Esophagus squamous epithelium (tissue), 5 donors: ENCODE measurements at regions not wholly inside any gene's neighbourhood (a gene's known extent, or its start where the extent isn't known, plus 50 kb on each side); places are given as distances from the start of the nearest gene placed in this dataset.

Experiments
- DNase-seq: peaks from one replicate; lab custom pipeline; 2025; lab: John Stamatoyannopoulos, UW
- H3K27ac ChIP-seq, 4 donors: fragments of 200-600 bp; sonication (generic); one replicate each; pipeline ENCODE4 v1.5.1; 2016 to 2019; ENCODE audit warnings: mild to moderate bottlenecking in 1 of 4
- H3K27me3 ChIP-seq, 4 donors: fragments of 200-600 bp; sonication (generic); 1 replicate in 3 of 4; 2 replicates in 1 of 4; pipeline versions ENCODE4 v1.5.1 to v1.6.0; 2017 to 2021; ENCODE audit warnings: antibody characterized with exemption in 1 of 4
- H3K36me3 ChIP-seq, 3 donors: fragments of 200-600 bp; sonication (generic); one replicate each; pipeline ENCODE4 v1.5.1; 2016 to 2019
- H3K4me1 ChIP-seq, 3 donors: fragments of 200-600 bp; sonication (generic); one replicate each; pipeline ENCODE4 v1.5.1; 2017 to 2019
- H3K4me3 ChIP-seq, 4 donors: fragments of 200-600 bp; sonication (generic); 1 replicate in 3 of 4; 2 replicates in 1 of 4; pipeline ENCODE4 v1.5.1; 2016 to 2019; ENCODE audit warnings: mild to moderate bottlenecking in 2 of 4, moderate library complexity in 1 of 4
- H3K9me3 ChIP-seq, 3 donors: fragments of 200-600 bp; sonication (generic); one replicate each; pipeline ENCODE4 v1.5.1; 2016 to 2019
- POLR2A ChIP-seq, 4 donors: fragments of 450-650 bp; IDR thresholded peaks; one replicate each; pipeline ENCODE4 v1.6.1; 2017; ENCODE audit warnings: antibody characterized with exemption in 4 of 4, mild to moderate bottlenecking in 4 of 4, moderate library complexity in 3 of 4
- WGBS, 2 donors: methylation state at CpG; one replicate each; pipeline ENCODE4 v1.1.5; 2018; 5-methylcytosine and 5-hydroxymethylcytosine counted together
- intact Hi-C: fragments of 100-400 bp; cut with DNase I; formaldehyde crosslinking; loops from one replicate; pipeline ENCODE4 v1.15.0; 2022
- TF ChIP-seq, protein P1 (sequence below), 6 experiments: fragments of 450-650 bp in 4 of 6; fragments of 200-600 bp in 2 of 6; sonication (generic) in 2 of 6; IDR thresholded peaks; one replicate each; pipeline ENCODE4 v1.5.1; 2016 to 2019; ENCODE audit warnings: antibody characterized with exemption in 6 of 6, mild to moderate bottlenecking in 4 of 6, moderate library complexity in 4 of 6
- donor health status: DM: yes; HTN: yes; CAD: no.

DNA sequence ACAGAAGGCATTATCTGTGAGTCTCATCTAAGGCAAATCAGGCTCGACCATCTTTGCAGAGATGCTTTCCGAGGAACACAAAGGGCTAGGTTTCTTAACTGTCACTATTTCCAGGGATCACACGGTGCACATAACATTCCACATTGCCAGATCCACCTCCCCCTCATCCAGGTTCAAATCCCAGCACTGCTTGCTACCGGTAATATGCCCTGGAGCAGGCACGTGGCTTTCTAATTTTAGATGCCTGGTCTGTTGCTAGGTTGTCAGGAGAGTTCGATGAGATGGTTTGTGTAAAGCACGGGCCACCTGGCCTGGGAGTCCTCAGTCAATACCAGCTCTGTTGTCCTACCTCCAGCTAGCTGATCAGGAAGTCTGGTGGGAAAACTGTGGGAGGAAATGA is 598.6 kb downstream of the NPHP4 start:
- Histone ChIP-seq H3K36me3 (no peaks in the 10 kb centered on the region), H3K27ac (no peak overlapping the region), H3K27me3 (peaks cover 0 to 71% (median 0%) of the 10 kb centered on the region in 4 donors), H3K9me3 (no peaks in the 10 kb centered on the region), H3K4me1 (no peaks in the 10 kb centered on the region), H3K4me3 (no peak overlapping the region)
- intact Hi-C loops = no loop called here
- TF ChIP-seq, protein P1, sequence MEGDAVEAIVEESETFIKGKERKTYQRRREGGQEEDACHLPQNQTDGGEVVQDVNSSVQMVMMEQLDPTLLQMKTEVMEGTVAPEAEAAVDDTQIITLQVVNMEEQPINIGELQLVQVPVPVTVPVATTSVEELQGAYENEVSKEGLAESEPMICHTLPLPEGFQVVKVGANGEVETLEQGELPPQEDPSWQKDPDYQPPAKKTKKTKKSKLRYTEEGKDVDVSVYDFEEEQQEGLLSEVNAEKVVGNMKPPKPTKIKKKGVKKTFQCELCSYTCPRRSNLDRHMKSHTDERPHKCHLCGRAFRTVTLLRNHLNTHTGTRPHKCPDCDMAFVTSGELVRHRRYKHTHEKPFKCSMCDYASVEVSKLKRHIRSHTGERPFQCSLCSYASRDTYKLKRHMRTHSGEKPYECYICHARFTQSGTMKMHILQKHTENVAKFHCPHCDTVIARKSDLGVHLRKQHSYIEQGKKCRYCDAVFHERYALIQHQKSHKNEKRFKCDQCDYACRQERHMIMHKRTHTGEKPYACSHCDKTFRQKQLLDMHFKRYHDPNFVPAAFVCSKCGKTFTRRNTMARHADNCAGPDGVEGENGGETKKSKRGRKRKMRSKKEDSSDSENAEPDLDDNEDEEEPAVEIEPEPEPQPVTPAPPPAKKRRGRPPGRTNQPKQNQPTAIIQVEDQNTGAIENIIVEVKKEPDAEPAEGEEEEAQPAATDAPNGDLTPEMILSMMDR (IDR thresholded peaks at IDR 0.05) = no peak
- TF ChIP-seq POLR2A (IDR thresholded peaks at IDR 0.05) = no peak
- no peak for DNase-seq
- WGBS, 2 donors = 76 to 80% methylated on average over 5 to 7 of the region's 7 CpGs

DNA sequence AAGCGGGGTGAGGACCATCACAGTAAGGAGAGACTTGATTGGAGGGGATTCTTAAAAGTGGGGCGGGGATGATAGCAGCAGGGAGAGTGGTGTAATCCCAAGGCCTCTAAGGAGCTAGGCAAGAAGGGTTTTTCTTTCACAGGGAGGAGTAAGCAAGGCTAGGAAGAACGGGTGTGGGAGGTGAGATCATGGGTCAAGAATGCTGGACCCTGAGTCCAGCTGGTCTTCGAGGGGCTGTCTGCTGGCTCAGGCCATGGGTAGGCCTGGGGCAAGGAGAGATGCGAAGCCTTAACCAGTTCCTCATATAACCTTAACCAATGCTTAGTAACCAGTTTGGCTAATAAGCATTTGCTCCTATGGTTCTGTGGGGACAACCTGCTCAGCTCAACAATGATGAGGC is 599.1 kb downstream of the NPHP4 start:
- WGBS, 2 donors = 57 to 78% methylated on average over 5 of the region's 5 CpGs
- H3K27ac ChIP-seq = no peak overlapping the region
- no peaks in the 10 kb centered on the region for H3K36me3 ChIP-seq
- DNase-seq = no peak
- intact Hi-C loops = no loop called here
- no peak for TF ChIP-seq POLR2A (IDR thresholded peaks at IDR 0.05)
- TF ChIP-seq, protein P1 (IDR thresholded peaks at IDR 0.05) = no peak
- no peaks in the 10 kb centered on the region for H3K9me3 ChIP-seq
- no peaks in the 10 kb centered on the region for H3K4me1 ChIP-seq
- H3K27me3 ChIP-seq = peaks cover 0 to 71% (median 0%) of the 10 kb centered on the region in 4 donors
- no peak overlapping the region for H3K4me3 ChIP-seq

DNA sequence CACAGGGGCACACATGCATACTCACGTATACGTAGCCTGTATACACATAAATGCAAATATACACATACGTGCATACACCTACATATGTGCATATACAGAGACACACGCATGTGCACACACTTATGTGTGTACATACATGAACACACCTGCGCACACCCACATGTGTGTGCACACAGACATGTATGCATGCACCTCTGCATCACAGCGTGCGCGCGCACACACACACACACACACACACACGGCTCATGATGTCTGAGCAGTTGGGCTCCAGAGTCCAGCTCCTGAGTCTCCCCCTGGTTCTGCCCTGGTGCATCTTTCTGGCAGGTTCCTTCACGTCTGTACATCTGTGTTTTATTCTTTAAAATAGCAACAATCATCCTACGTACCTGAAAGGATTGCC is 600.5 kb downstream of the NPHP4 start:
- H3K36me3 ChIP-seq = no peaks in the 10 kb centered on the region
- no peak overlapping the region for H3K4me3 ChIP-seq
- DNase-seq = no peak
- H3K4me1 ChIP-seq = no peaks in the 10 kb centered on the region
- peaks cover 0 to 82% (median 0%) of the 10 kb centered on the region in 4 donors for H3K27me3 ChIP-seq
- H3K9me3 ChIP-seq = no peaks in the 10 kb centered on the region
- no peak overlapping the region for H3K27ac ChIP-seq
- intact Hi-C loops = no loop called here
- 83 to 93% methylated on average over 11 to 12 of the region's 12 CpGs for WGBS, 2 donors
- TF ChIP-seq, protein P1 (IDR thresholded peaks at IDR 0.05) = no peak
- TF ChIP-seq POLR2A (IDR thresholded peaks at IDR 0.05) = no peak

DNA sequence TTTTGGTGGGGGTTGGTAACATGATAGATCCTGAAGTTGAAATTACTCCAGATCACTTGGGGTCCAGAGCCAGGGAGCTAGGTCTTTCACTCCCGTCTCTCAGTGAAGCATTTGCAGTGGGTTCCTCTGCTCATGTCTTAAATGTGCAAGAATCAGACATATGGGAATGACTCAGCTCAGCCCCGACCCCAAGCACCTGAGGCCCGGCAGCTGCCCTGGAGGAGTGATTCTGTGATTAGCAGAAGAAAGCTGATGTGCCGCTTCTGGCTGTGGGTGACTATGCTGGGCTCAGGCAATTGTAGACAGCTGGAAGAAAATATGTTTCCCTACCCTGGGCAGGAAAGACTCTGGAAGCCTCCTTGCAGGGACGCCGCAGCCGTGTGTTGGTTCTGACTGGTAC is 601.7 kb downstream of the NPHP4 start:
- no peak for TF ChIP-seq POLR2A (IDR thresholded peaks at IDR 0.05)
- TF ChIP-seq, protein P1 (IDR thresholded peaks at IDR 0.05) = no peak
- no peak for DNase-seq
- H3K27ac ChIP-seq = no peak overlapping the region
- no peaks in the 10 kb centered on the region for H3K9me3 ChIP-seq
- H3K4me1 ChIP-seq = no peaks in the 10 kb centered on the region
- intact Hi-C loops = no loop called here
- no peaks in the 10 kb centered on the region for H3K36me3 ChIP-seq
- WGBS, 2 donors = 55 to 83% methylated on average over 1 to 5 of the region's 7 CpGs
- H3K4me3 ChIP-seq = no peak overlapping the region
- H3K27me3 ChIP-seq = peaks cover 0 to 84% (median 0%) of the 10 kb centered on the region in 4 donors

DNA sequence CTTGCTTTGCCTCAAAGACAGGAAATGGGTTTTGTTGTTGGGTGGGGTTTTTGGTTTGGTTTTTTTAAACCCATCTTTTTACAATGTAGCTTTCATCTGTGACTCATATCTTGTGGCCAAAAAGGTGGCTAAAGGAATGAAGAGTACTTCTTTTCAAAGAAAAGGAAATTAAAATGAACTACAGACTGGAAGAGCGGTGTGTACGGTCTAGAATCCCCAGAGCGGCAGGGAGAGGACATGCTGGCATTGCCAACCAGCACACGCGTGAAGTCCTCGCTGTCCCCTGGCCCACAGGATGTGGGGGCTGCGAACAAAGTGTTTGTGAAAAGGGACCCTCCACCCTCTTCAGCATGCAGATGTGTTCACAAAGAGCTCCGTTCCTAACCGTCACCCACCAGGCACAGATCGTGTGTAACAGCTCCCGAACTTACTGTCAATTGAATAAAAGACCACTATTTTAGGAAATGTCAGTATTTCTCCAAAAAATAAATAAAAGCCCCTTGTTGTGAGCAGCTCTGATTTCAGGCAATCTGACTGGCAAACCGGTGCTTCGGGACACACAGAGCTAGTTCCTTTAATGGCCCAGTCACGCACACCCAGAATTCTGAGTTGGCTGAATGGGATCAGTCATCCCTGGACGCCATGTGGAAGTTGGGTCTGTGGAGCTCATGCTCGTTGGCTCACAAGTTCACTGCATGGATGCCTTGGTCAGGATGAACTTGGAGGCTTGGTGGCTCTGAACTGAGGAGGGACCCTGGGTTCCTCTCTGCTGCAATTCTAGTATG is 602.9 kb downstream of the NPHP4 start:
- no peak overlapping the region for H3K27ac ChIP-seq
- no peaks in the 10 kb centered on the region for H3K36me3 ChIP-seq
- no peak overlapping the region for H3K4me3 ChIP-seq
- WGBS, 2 donors = 79 to 82% methylated on average over 13 to 16 of the region's 16 CpGs
- no peaks in the 10 kb centered on the region for H3K9me3 ChIP-seq
- H3K27me3 ChIP-seq = peaks cover 0 to 93% (median 0%) of the 10 kb centered on the region in 4 donors
- no peak for DNase-seq
- TF ChIP-seq, protein P1 (IDR thresholded peaks at IDR 0.05) = no peak
- TF ChIP-seq POLR2A (IDR thresholded peaks at IDR 0.05) = no peak
- intact Hi-C loops = no loop called here
- H3K4me1 ChIP-seq = no peaks in the 10 kb centered on the region
